Fibroblast of lung (primary cell): ENCODE measurements at regions not wholly inside any gene's neighbourhood (a gene's known extent, or its start where the extent isn't known, plus 50 kb on each side); places are given as distances from the start of the nearest gene placed in this dataset.
A peak's percentile ranks its signal among the peaks of the same experiment; 100 is the strongest.

Experiments used
- DNase-seq, 2 donors: peaks; one replicate each; pipeline versions ENCODE4 v3.0.0 to v3.0.0-alpha.2; 2010; ENCODE audit warnings: low read depth in 2 of 2
- H2AFZ ChIP-seq: 2 replicates; pipeline ENCODE4 v1.5.1; 2012; ENCODE audit warnings: low read length, control low read depth, inconsistent platforms
- H3K27ac ChIP-seq: 2 replicates; pipeline ENCODE4 v1.5.1; 2011; ENCODE audit warnings: low read length, control low read depth; ENCODE audit not compliant: insufficient read depth
- H3K27me3 ChIP-seq: 2 replicates; pipeline ENCODE4 v1.5.1; 2011; ENCODE audit warnings: mild to moderate bottlenecking, low read length; ENCODE audit not compliant: control insufficient read depth, insufficient read depth
- H3K36me3 ChIP-seq: 2 replicates; pipeline ENCODE4 v1.5.1; 2011; ENCODE audit warnings: low read length; ENCODE audit not compliant: control insufficient read depth, insufficient read depth
- H3K4me1 ChIP-seq: 2 replicates; pipeline ENCODE4 v1.5.1; 2011; ENCODE audit warnings: low read length; ENCODE audit not compliant: control insufficient read depth, insufficient read depth; ENCODE audit errors: extremely low read depth
- H3K4me2 ChIP-seq: 2 replicates; pipeline ENCODE4 v1.5.1; 2011; ENCODE audit warnings: low read length, control low read depth; ENCODE audit not compliant: insufficient read depth; ENCODE audit errors: extremely low read depth
- H3K4me3 ChIP-seq, 4 experiments: fragments of 200-600 bp in 1 of 4; sonication (generic) in 1 of 4; replicated peaks in 1 of 4; 2 replicates each; pipeline ENCODE4 v1.5.1; 2011 to 2016; ENCODE audit warnings: low read length in 4 of 4, low read depth in 3 of 4, mild to moderate bottlenecking in 3 of 4, control low read depth in 2 of 4, inconsistent platforms in 1 of 4, mixed read lengths in 1 of 4; ENCODE audit not compliant: insufficient read depth in 1 of 4; ENCODE audit errors: control extremely low read depth in 1 of 4
- H3K79me2 ChIP-seq: 2 replicates; pipeline ENCODE4 v1.5.1; 2012; ENCODE audit warnings: mild to moderate bottlenecking, low read length, inconsistent platforms; ENCODE audit not compliant: control insufficient read depth, insufficient read depth
- H3K9ac ChIP-seq: 2 replicates; pipeline ENCODE4 v1.5.1; 2011; ENCODE audit warnings: mild to moderate bottlenecking, low read length, control low read depth; ENCODE audit not compliant: insufficient read depth
- H3K9me3 ChIP-seq: 2 replicates; pipeline ENCODE4 v1.5.1; 2012; ENCODE audit warnings: low read depth, low read length; ENCODE audit not compliant: control insufficient read depth, insufficient read depth
- H4K20me1 ChIP-seq: 2 replicates; pipeline ENCODE4 v1.5.1; 2011; ENCODE audit warnings: low read length; ENCODE audit not compliant: control insufficient read depth, insufficient read depth; ENCODE audit errors: extremely low read depth
- EZH2 ChIP-seq: IDR thresholded peaks from 2 replicates; pipeline ENCODE4 v1.5.1; 2012; ENCODE audit warnings: low read length, control low read depth, mild to moderate bottlenecking; ENCODE audit errors: missing control alignments
- TF ChIP-seq, protein P1 (sequence below), 2 donors: IDR thresholded peaks in 1 of 2; conservative IDR thresholded peaks in 1 of 2; 1 replicate in 1 of 2; 2 replicates in 1 of 2; pipeline ENCODE4 v1.5.1; 2011 to 2012; ENCODE audit warnings: low read length in 2 of 2, control low read depth in 1 of 2, inconsistent platforms in 1 of 2, low read depth in 1 of 2, mild to moderate bottlenecking in 1 of 2

DNA sequence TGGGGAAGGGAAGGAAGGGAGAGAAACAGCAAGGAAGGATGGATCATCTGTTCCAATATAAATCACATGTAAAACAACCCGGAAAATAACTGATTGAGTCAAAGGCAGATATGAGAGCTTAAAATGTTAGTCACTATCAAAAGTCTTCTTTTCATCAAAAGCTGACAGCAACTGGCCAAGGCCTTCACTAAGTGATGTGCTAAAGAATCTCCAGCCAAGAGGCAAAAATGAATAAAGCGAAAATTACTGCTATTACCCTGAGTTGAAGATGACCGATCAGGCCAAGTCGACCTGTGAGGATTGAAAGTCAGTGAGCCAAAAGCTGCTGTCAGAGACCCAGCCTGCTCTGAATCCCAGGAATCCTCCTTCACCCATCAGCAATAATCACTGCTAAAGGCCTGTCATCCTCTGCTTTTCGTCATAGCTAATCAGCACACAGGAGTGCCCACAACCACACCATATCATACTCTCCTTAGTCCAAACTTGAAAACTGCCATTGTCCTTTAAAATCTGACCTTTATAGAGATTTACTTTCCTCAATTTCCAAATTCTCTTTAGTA, 736.9 kb downstream of the TLE1 start:
- Histone ChIP-seq H3K4me3 (no peak overlapping the region), H3K4me1 (no peaks in the 10 kb centered on the region), H3K9me3 (no peaks in the 10 kb centered on the region), H3K9ac (no peak overlapping the region), H3K79me2 (no peaks in the 10 kb centered on the region), H3K4me2 (no peak overlapping the region), H3K36me3 (no peaks in the 10 kb centered on the region), H3K27ac (no peak overlapping the region), H3K27me3 (no peaks in the 10 kb centered on the region), H2AFZ (no peak overlapping the region), H4K20me1 (no peaks in the 10 kb centered on the region)
- DNase-seq, result no peak
- TF ChIP-seq EZH2, result no peak
- TF ChIP-seq, protein P1, sequence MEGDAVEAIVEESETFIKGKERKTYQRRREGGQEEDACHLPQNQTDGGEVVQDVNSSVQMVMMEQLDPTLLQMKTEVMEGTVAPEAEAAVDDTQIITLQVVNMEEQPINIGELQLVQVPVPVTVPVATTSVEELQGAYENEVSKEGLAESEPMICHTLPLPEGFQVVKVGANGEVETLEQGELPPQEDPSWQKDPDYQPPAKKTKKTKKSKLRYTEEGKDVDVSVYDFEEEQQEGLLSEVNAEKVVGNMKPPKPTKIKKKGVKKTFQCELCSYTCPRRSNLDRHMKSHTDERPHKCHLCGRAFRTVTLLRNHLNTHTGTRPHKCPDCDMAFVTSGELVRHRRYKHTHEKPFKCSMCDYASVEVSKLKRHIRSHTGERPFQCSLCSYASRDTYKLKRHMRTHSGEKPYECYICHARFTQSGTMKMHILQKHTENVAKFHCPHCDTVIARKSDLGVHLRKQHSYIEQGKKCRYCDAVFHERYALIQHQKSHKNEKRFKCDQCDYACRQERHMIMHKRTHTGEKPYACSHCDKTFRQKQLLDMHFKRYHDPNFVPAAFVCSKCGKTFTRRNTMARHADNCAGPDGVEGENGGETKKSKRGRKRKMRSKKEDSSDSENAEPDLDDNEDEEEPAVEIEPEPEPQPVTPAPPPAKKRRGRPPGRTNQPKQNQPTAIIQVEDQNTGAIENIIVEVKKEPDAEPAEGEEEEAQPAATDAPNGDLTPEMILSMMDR (conservative IDR thresholded peaks at IDR 0.05 in 1 of 2, IDR thresholded peaks at IDR 0.05 in 1 of 2; ENCODE audit: low read depth in 1 of 2, low read length in 2 of 2), result no peak

DNA sequence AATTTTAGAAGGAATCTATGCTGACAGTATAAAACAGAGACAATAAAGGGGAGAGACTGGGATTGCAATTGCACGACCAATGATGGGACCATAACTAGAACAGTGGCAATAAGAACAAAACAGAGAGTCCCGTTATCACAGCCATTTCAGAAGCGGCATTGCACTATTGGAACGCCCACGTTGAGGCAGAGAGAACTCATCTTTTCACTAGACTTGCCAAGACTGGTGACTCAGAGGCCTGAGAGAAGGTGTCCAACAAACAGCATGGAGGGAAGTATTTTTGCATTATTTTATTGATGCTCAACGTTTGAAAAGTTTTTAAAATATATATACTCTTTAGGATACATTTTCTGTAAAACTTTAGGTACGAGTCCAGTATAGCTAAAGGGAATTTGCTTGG, 737.7 kb downstream of the TLE1 start:
- no peak overlapping the region for H2AFZ ChIP-seq

DNA sequence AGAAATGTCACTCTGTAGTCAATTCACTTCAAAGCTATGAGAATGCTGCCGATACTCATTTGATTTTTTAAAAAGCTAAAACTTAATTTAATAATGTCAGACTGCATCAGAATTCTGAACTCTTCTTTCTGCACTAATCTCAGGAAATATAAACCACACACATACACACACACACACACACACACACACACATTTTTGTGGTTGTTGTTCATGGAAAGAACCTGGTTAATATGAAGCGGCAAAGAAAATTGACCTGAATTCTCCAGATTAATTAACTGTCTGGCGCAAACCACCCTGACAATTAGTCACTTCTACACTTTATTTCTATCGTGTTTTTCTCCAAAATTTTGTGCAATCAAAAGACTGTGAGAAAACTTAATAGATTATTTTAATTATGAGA, 740.5 kb downstream of the TLE1 start:
- H3K79me2 ChIP-seq, result no peaks in the 10 kb centered on the region
- H2AFZ ChIP-seq, result no peak overlapping the region
- H3K27ac ChIP-seq, result no peak overlapping the region
- no peaks in the 10 kb centered on the region for H3K27me3 ChIP-seq
- H3K4me1 ChIP-seq, result no peaks in the 10 kb centered on the region
- H3K9me3 ChIP-seq, result no peaks in the 10 kb centered on the region
- no peak overlapping the region for H3K4me3 ChIP-seq
- H3K36me3 ChIP-seq, result no peaks in the 10 kb centered on the region
- no peak overlapping the region for H3K4me2 ChIP-seq
- H3K9ac ChIP-seq, result no peak overlapping the region
- no peak for TF ChIP-seq EZH2
- TF ChIP-seq, protein P1 (conservative IDR thresholded peaks at IDR 0.05 in 1 of 2, IDR thresholded peaks at IDR 0.05 in 1 of 2; ENCODE audit: low read depth in 1 of 2, low read length in 2 of 2), result no peak
- DNase-seq, result peak in 1 of 2 donors; percentile 72
- no peaks in the 10 kb centered on the region for H4K20me1 ChIP-seq

More for the DNA sequence above, 737.7 kb downstream of the TLE1 start:
- Histone ChIP-seq H3K4me1 (no peaks in the 10 kb centered on the region), H3K36me3 (no peaks in the 10 kb centered on the region), H3K27me3 (no peaks in the 10 kb centered on the region), H3K4me2 (no peak overlapping the region), H4K20me1 (no peaks in the 10 kb centered on the region), H3K9ac (no peak overlapping the region), H3K79me2 (no peaks in the 10 kb centered on the region), H3K9me3 (no peaks in the 10 kb centered on the region), H3K27ac (no peak overlapping the region), H3K4me3 (no peak overlapping the region)
- no peak for TF ChIP-seq EZH2
- TF ChIP-seq, protein P1 (conservative IDR thresholded peaks at IDR 0.05 in 1 of 2, IDR thresholded peaks at IDR 0.05 in 1 of 2; ENCODE audit: low read depth in 1 of 2, low read length in 2 of 2), result no peak
- DNase-seq, result peak in 1 of 2 donors; percentile 57
